ENCODE measurements at regions not wholly inside any gene's neighbourhood (a gene's known extent, or its start where the extent isn't known, plus 50 kb on each side); places are given as distances from the start of the nearest gene placed in this dataset.
"Not testable (repeated sequence)": the region's sequence is repeated elsewhere in the genome, so short reads cannot be mapped to it uniquely, and the experiment has no call there.

- H3K4me1 ChIP-seq (ENCODE audit: insufficient read depth, low read length, poor library complexity, severe bottlenecking), result no peaks in the 10 kb centered on the region
- ChIA-PET CTCF (no interaction called here), POLR2A (ENCODE audit: low non-redundant PET) (no interaction called here)
- H3K27me3 ChIP-seq (replicated peaks; ENCODE audit: insufficient read depth, low read depth, low read length, poor library complexity), result no peaks in the 10 kb centered on the region
- intact Hi-C loops (cut with micrococcal nuclease; ENCODE audit: unreplicated experiment), result no loop called here
- no peak for DNase-seq (ENCODE audit: low spot score)
- H3K9me3 ChIP-seq (ENCODE audit: low read depth, low read length, poor library complexity, severe bottlenecking), result no peaks in the 10 kb centered on the region
- BruUV-seq (replicated peaks), result no TSS peak
- no peak for TF ChIP-seq EZH2 (IDR thresholded peaks at IDR 0.05; ENCODE audit: borderline replicate concordance, low read depth, low read length, poor library complexity, severe bottlenecking)
- no peak for TF ChIP-seq CTCF (conservative IDR thresholded peaks at IDR 0.05; ENCODE audit: low read depth, low read length)
- H3K36me3 ChIP-seq (ENCODE audit: insufficient read depth, low read length, poor library complexity, severe bottlenecking), result no peaks in the 10 kb centered on the region
- H3K27ac ChIP-seq (ENCODE audit: low read depth, low read length, poor library complexity, severe bottlenecking), result no peak overlapping the region
- H3K4me3 ChIP-seq (ENCODE audit: low read depth, low read length, poor library complexity, severe bottlenecking), result no peak overlapping the region
Observed at GRCh38 chr14:105979446-105979845, 453.1 kb downstream of the TMEM121 start.

- Histone ChIP-seq H3K9me3 (ENCODE audit: low read depth, low read length, poor library complexity, severe bottlenecking) (no peaks in the 10 kb centered on the region), H3K27me3 (replicated peaks; ENCODE audit: insufficient read depth, low read depth, low read length, poor library complexity) (no peaks in the 10 kb centered on the region), H3K27ac (ENCODE audit: low read depth, low read length, poor library complexity, severe bottlenecking) (no peak overlapping the region), H3K4me3 (ENCODE audit: low read depth, low read length, poor library complexity, severe bottlenecking) (no peak overlapping the region), H3K4me1 (ENCODE audit: insufficient read depth, low read length, poor library complexity, severe bottlenecking) (no peaks in the 10 kb centered on the region), H3K36me3 (ENCODE audit: insufficient read depth, low read length, poor library complexity, severe bottlenecking) (no peaks in the 10 kb centered on the region)
- intact Hi-C loops (cut with micrococcal nuclease; ENCODE audit: unreplicated experiment), result no loop called here
- CTCF ChIA-PET, result no interaction called here
- POLR2A ChIA-PET (ENCODE audit: low non-redundant PET), result no interaction called here
- TF ChIP-seq CTCF (conservative IDR thresholded peaks at IDR 0.05; ENCODE audit: low read depth, low read length) (no peak), EZH2 (IDR thresholded peaks at IDR 0.05; ENCODE audit: borderline replicate concordance, low read depth, low read length, poor library complexity, severe bottlenecking) (no peak)
- BruUV-seq (replicated peaks), result no TSS peak
- peak; percentile 51 for DNase-seq (ENCODE audit: low spot score)
Observed at GRCh38 chr14:105980224-105980623, 453.8 kb downstream of the TMEM121 start.

- H3K9me3 ChIP-seq (ENCODE audit: low read depth, low read length, poor library complexity, severe bottlenecking); H3K27ac ChIP-seq (ENCODE audit: low read depth, low read length, poor library complexity, severe bottlenecking); CTCF ChIA-PET; H3K4me3 ChIP-seq (ENCODE audit: low read depth, low read length, poor library complexity, severe bottlenecking); POLR2A ChIA-PET (ENCODE audit: low non-redundant PET); BruUV-seq (replicated peaks); H3K36me3 ChIP-seq (ENCODE audit: insufficient read depth, low read length, poor library complexity, severe bottlenecking); H3K4me1 ChIP-seq (ENCODE audit: insufficient read depth, low read length, poor library complexity, severe bottlenecking); H3K27me3 ChIP-seq (replicated peaks; ENCODE audit: insufficient read depth, low read depth, low read length, poor library complexity); intact Hi-C loops (cut with micrococcal nuclease; ENCODE audit: unreplicated experiment): not testable (repeated sequence)
- DNase-seq (ENCODE audit: low spot score), result peak; percentile 15
Observed at GRCh38 chr14:105981517-105982302, 455.3 kb downstream of the TMEM121 start.

- ChIA-PET POLR2A (ENCODE audit: low non-redundant PET) (no interaction called here), CTCF (no interaction called here)
- H3K27me3 ChIP-seq (replicated peaks; ENCODE audit: insufficient read depth, low read depth, low read length, poor library complexity), result no peaks in the 10 kb centered on the region
- H3K36me3 ChIP-seq (ENCODE audit: insufficient read depth, low read length, poor library complexity, severe bottlenecking), result no peaks in the 10 kb centered on the region
- BruUV-seq (replicated peaks), result no TSS peak
- H3K27ac ChIP-seq (ENCODE audit: low read depth, low read length, poor library complexity, severe bottlenecking), result no peak overlapping the region
- DNase-seq (ENCODE audit: low spot score), result no peak
- no peak overlapping the region for H3K4me3 ChIP-seq (ENCODE audit: low read depth, low read length, poor library complexity, severe bottlenecking)
- no peak for TF ChIP-seq EZH2 (IDR thresholded peaks at IDR 0.05; ENCODE audit: borderline replicate concordance, low read depth, low read length, poor library complexity, severe bottlenecking)
- no peak for TF ChIP-seq CTCF (conservative IDR thresholded peaks at IDR 0.05; ENCODE audit: low read depth, low read length)
- no peaks in the 10 kb centered on the region for H3K9me3 ChIP-seq (ENCODE audit: low read depth, low read length, poor library complexity, severe bottlenecking)
- intact Hi-C loops (cut with micrococcal nuclease; ENCODE audit: unreplicated experiment), result no loop called here
- no peaks in the 10 kb centered on the region for H3K4me1 ChIP-seq (ENCODE audit: insufficient read depth, low read length, poor library complexity, severe bottlenecking)
Observed at GRCh38 chr14:105982664-105983063, 456.3 kb downstream of the TMEM121 start.
